ENCODE measurements at regions not wholly inside any gene's neighbourhood (a gene's known extent, or its start where the extent isn't known, plus 50 kb on each side); places are given as distances from the start of the nearest gene placed in this dataset.

- DNase-seq = no peak
These were observed 494.2 kb upstream of the ZMIZ1 start for GRCh38 chr10:78574547-78574946.

GRCh38 chr10:78575400-78575799 is 493.4 kb upstream of the ZMIZ1 start:
- DNase-seq = no peak

- no peak for DNase-seq
These were observed 492.5 kb upstream of the ZMIZ1 start for GRCh38 chr10:78576276-78576675.

GRCh38 chr10:78577712-78578111 is 491.1 kb upstream of the ZMIZ1 start:
- DNase-seq = no peak

GRCh38 chr10:78578929-78579328 is 489.8 kb upstream of the ZMIZ1 start:
- DNase-seq = peak; percentile 53

- DNase-seq = no peak
These were observed 489.2 kb upstream of the ZMIZ1 start for GRCh38 chr10:78579576-78579975.

- DNase-seq = no peak
These were observed 488.8 kb upstream of the ZMIZ1 start for GRCh38 chr10:78579995-78580394.

GRCh38 chr10:78581133-78581694 is 487.6 kb upstream of the ZMIZ1 start:
- no peak for DNase-seq

- no peak for DNase-seq
These were observed 486.2 kb upstream of the ZMIZ1 start for GRCh38 chr10:78582540-78582939.

- no peak for DNase-seq
These were observed 484.5 kb upstream of the ZMIZ1 start for GRCh38 chr10:78584266-78584665.

- DNase-seq = no peak
These were observed 484.1 kb upstream of the ZMIZ1 start for GRCh38 chr10:78584681-78585080.

- DNase-seq = no peak
These were observed 482.8 kb upstream of the ZMIZ1 start for GRCh38 chr10:78585952-78586351.

GRCh38 chr10:78588194-78588811 is 480.5 kb upstream of the ZMIZ1 start:
- no peak for DNase-seq

- no peak for DNase-seq
These were observed 479.1 kb upstream of the ZMIZ1 start for GRCh38 chr10:78589687-78590086.

- no peak for DNase-seq
These were observed 477.7 kb upstream of the ZMIZ1 start for GRCh38 chr10:78591066-78591465.

- DNase-seq = no peak
These were observed 474.1 kb upstream of the ZMIZ1 start for GRCh38 chr10:78594559-78595268.

- DNase-seq = no peak
These were observed 473.5 kb upstream of the ZMIZ1 start for GRCh38 chr10:78595269-78595619.

GRCh38 chr10:78596556-78596955 is 472.2 kb upstream of the ZMIZ1 start:
- DNase-seq = no peak

- no peak for DNase-seq
These were observed 470.8 kb upstream of the ZMIZ1 start for GRCh38 chr10:78597796-78598555.

GRCh38 chr10:78599122-78599853 is 469.5 kb upstream of the ZMIZ1 start:
- no peak for DNase-seq

- no peak for DNase-seq
These were observed 468.6 kb upstream of the ZMIZ1 start for GRCh38 chr10:78600121-78600665.

- DNase-seq = no peak
These were observed 468.0 kb upstream of the ZMIZ1 start for GRCh38 chr10:78600740-78601139.

All from CD4-positive, alpha-beta T cell treated with Interleukin-15 for 1 hour (primary cell).